H1 (cell line): ENCODE measurements at regions not wholly inside any gene's neighbourhood (a gene's known extent, or its start where the extent isn't known, plus 50 kb on each side); places are given as distances from the start of the nearest gene placed in this dataset.

Source experiments
- CTCF ChIA-PET: fragments of 300-600 bp; sonication (Branson Sonifier 250); formaldehyde crosslinking; loops from one replicate; lab custom pipeline; 2021; ENCODE audit not compliant: partially characterized antibody; lab: Charles Lee
- POLR2A ChIA-PET: fragments of 300-600 bp; sonication (Branson Sonifier 250); formaldehyde crosslinking; loops from one replicate; lab custom pipeline; 2021; ENCODE audit warnings: inconsistent platforms; ENCODE audit not compliant: partially characterized antibody; lab: Charles Lee
- DNase-seq, 2 experiments: peaks; one replicate each; pipeline versions ENCODE4 v3.0.0 to v3.0.0-alpha.2; 2010 to 2022; ENCODE audit warnings: low spot score in 2 of 2, low read depth in 1 of 2, mixed read lengths in 1 of 2
- FAIRE-seq: peaks from 2 replicates; lab custom pipeline; 2011; peaks lifted over from hg19 to GRCh38; lab: Jason Lieb, UNC
- H2AFZ ChIP-seq: 2 replicates; pipeline ENCODE4 v1.8.1; 2012; ENCODE audit warnings: low read length, inconsistent platforms
- H2AK5ac ChIP-seq: 2 replicates; pipeline ENCODE4 v1.6.1; 2013; ENCODE audit warnings: low read depth, low read length
- H2BK120ac ChIP-seq: replicated peaks from 2 replicates; pipeline ENCODE3; 2013; ENCODE audit warnings: low read depth, low read length, inconsistent platforms
- H2BK12ac ChIP-seq: 2 replicates; pipeline ENCODE4 v1.6.1; 2013; ENCODE audit warnings: low read depth, low read length
- H2BK15ac ChIP-seq: 2 replicates; pipeline ENCODE4 v1.6.1; 2013; ENCODE audit warnings: low read length
- H2BK20ac ChIP-seq: 2 replicates; pipeline ENCODE4 v1.6.1; 2013; ENCODE audit warnings: low read length
- H2BK5ac ChIP-seq: 2 replicates; pipeline ENCODE4 v1.6.1; 2013; ENCODE audit warnings: low read depth, low read length
- H3K14ac ChIP-seq: 2 replicates; pipeline ENCODE4 v1.6.1; 2013; ENCODE audit warnings: inconsistent platforms; ENCODE audit not compliant: insufficient read length
- H3K18ac ChIP-seq: 2 replicates; pipeline ENCODE4 v1.6.1; 2013; ENCODE audit warnings: low read length; ENCODE audit errors: extremely low read depth
- H3K23ac ChIP-seq: 2 replicates; pipeline ENCODE4 v1.6.1; 2013; ENCODE audit warnings: inconsistent platforms; ENCODE audit not compliant: insufficient read length
- H3K23me2 ChIP-seq: 2 replicates; pipeline ENCODE4 v1.6.1; 2013; ENCODE audit warnings: low read depth, low read length
- H3K27ac ChIP-seq: 2 replicates; pipeline ENCODE4 v1.6.1; 2011; ENCODE audit warnings: low read depth, low read length, inconsistent platforms
- H3K27me3 ChIP-seq, 4 experiments: replicated peaks in 1 of 4; 1 replicate in 1 of 4; 2 replicates in 3 of 4; pipeline versions ENCODE4 v1.6.1 to v1.8.1; 2011 to 2013; ENCODE audit warnings: low read length in 3 of 4, mild to moderate bottlenecking in 3 of 4, inconsistent platforms in 2 of 4, mixed read lengths in 2 of 4, moderate library complexity in 1 of 4; ENCODE audit not compliant: control insufficient read depth in 3 of 4, insufficient read depth in 3 of 4; ENCODE audit errors: extremely low read depth in 1 of 4
- H3K36me3 ChIP-seq, 4 experiments: 2 replicates each; pipeline versions ENCODE4 v1.6.1 to v1.8.1; 2011 to 2013; ENCODE audit warnings: mild to moderate bottlenecking in 4 of 4, low read length in 3 of 4, moderate library complexity in 2 of 4, control low read depth in 1 of 4, inconsistent platforms in 1 of 4; ENCODE audit not compliant: insufficient read depth in 4 of 4, control insufficient read depth in 2 of 4
- H3K4ac ChIP-seq: replicated peaks from 2 replicates; pipeline ENCODE3; 2013; ENCODE audit warnings: low read length, low read depth, mixed read lengths, inconsistent platforms; ENCODE audit not compliant: insufficient read length
- H3K4me1 ChIP-seq, 4 experiments: replicated peaks in 1 of 4; 1 replicate in 1 of 4; 2 replicates in 3 of 4; pipeline versions ENCODE4 v1.6.1 to v1.8.1; 2011 to 2013; ENCODE audit warnings: low read length in 3 of 4, inconsistent platforms in 2 of 4, mixed read lengths in 1 of 4; ENCODE audit not compliant: insufficient read depth in 4 of 4, control insufficient read depth in 3 of 4
- H3K4me2 ChIP-seq, 2 experiments: 2 replicates each; pipeline versions ENCODE4 v1.6.1 to v1.8.1; 2011 to 2013; ENCODE audit warnings: low read depth in 2 of 2, low read length in 2 of 2, control low read depth in 1 of 2, inconsistent platforms in 1 of 2, mild to moderate bottlenecking in 1 of 2; ENCODE audit not compliant: insufficient read depth in 1 of 2
- H3K4me3 ChIP-seq, 4 experiments: fragments of 200-600, 300-600 bp in 1 of 4; sonication (generic), shearing (Covaris generic), sonication (Bioruptor Twin) in 1 of 4; 2 replicates each; pipeline versions ENCODE4 v1.5.1 to v1.8.1; 2011 to 2016; ENCODE audit warnings: low read length in 4 of 4, low read depth in 3 of 4, control low read depth in 2 of 4, inconsistent platforms in 2 of 4, mild to moderate bottlenecking in 2 of 4, mixed read lengths in 1 of 4, moderate library complexity in 1 of 4; ENCODE audit not compliant: insufficient read depth in 2 of 4; ENCODE audit errors: extremely low read depth in 1 of 4
- H3K56ac ChIP-seq: replicated peaks from 2 replicates; pipeline ENCODE3; 2013; ENCODE audit warnings: low read depth, mild to moderate bottlenecking, mixed read lengths, low read length, inconsistent platforms; ENCODE audit not compliant: insufficient read length
- H3K79me1 ChIP-seq: 2 replicates; pipeline ENCODE4 v1.6.1; 2013; ENCODE audit warnings: low read depth, low read length, control low read depth
- H3K79me2 ChIP-seq, 2 experiments: 2 replicates each; pipeline versions ENCODE4 v1.6.1 to v1.8.1; 2012 to 2013; ENCODE audit warnings: low read length in 2 of 2, mild to moderate bottlenecking in 2 of 2, inconsistent platforms in 1 of 2; ENCODE audit not compliant: insufficient read depth in 2 of 2, control insufficient read depth in 1 of 2
- H3K9ac ChIP-seq, 4 experiments: replicated peaks in 1 of 4; 1 replicate in 1 of 4; 2 replicates in 3 of 4; pipeline versions ENCODE4 v1.6.1 to v1.8.1; 2011 to 2013; ENCODE audit warnings: low read depth in 3 of 4, low read length in 3 of 4, control low read depth in 2 of 4, mild to moderate bottlenecking in 2 of 4, moderate library complexity in 2 of 4, inconsistent platforms in 1 of 4; ENCODE audit errors: extremely low read depth in 1 of 4
- H3K9me3 ChIP-seq, 2 experiments: 2 replicates each; pipeline versions ENCODE4 v1.6.1 to v1.8.1; 2012 to 2013; ENCODE audit warnings: mild to moderate bottlenecking in 2 of 2, moderate library complexity in 2 of 2, control low read depth in 1 of 2, inconsistent platforms in 1 of 2, low read depth in 1 of 2, low read length in 1 of 2, mixed read lengths in 1 of 2; ENCODE audit not compliant: insufficient read depth in 2 of 2
- H4K20me1 ChIP-seq, 2 experiments: replicated peaks in 1 of 2; 2 replicates each; pipeline versions ENCODE3 to v1.8.1; 2011 to 2013; ENCODE audit warnings: inconsistent platforms in 2 of 2, low read length in 2 of 2, mild to moderate bottlenecking in 1 of 2; ENCODE audit not compliant: insufficient read depth in 2 of 2, control insufficient read depth in 1 of 2
- H4K5ac ChIP-seq: 2 replicates; pipeline ENCODE4 v1.6.1; 2013; ENCODE audit warnings: low read length, low read depth, mixed read lengths, inconsistent platforms; ENCODE audit not compliant: insufficient read length
- H4K8ac ChIP-seq: 2 replicates; pipeline ENCODE4 v1.8.0; 2013; ENCODE audit warnings: mild to moderate bottlenecking, moderate library complexity, low read length, inconsistent platforms; ENCODE audit not compliant: insufficient read depth; ENCODE audit errors: extremely low read depth
- H4K91ac ChIP-seq: replicated peaks from 2 replicates; pipeline ENCODE3; 2013; ENCODE audit warnings: low read length, mixed read lengths, inconsistent platforms; ENCODE audit not compliant: insufficient read length
- BCL11A ChIP-seq, 2 experiments: IDR thresholded peaks; one replicate each; pipeline ENCODE4 v1.6.1; 2011; ENCODE audit warnings: low read depth in 2 of 2, low read length in 2 of 2, mild to moderate bottlenecking in 2 of 2
- CBX5 ChIP-seq: fragments of 300-800, 300-1000 bp; sonication (generic); IDR thresholded peaks from 2 replicates; pipeline ENCODE4 v1.7.1; 2016; ENCODE audit warnings: antibody characterized with exemption, low read length, low read depth
- E2F6 ChIP-seq: IDR thresholded peaks from 2 replicates; pipeline ENCODE4 v1.6.1; 2012; ENCODE audit warnings: inconsistent platforms
- FOSL1 ChIP-seq: IDR thresholded peaks from 2 replicates; pipeline ENCODE4 v1.6.1; 2011; ENCODE audit warnings: mild to moderate bottlenecking, low read depth, low read length, moderate library complexity; ENCODE audit not compliant: insufficient read depth
- RFX5 ChIP-seq: IDR thresholded peaks from 2 replicates; pipeline ENCODE4 v1.6.1; 2011; ENCODE audit warnings: low read depth, low read length, improper control_type of control experiment, borderline replicate concordance
- RXRA ChIP-seq: IDR thresholded peaks from 2 replicates; pipeline ENCODE4 v1.6.1; 2011; ENCODE audit warnings: low read depth, mild to moderate bottlenecking, low read length, moderate library complexity; ENCODE audit not compliant: insufficient read depth
- TAF7 ChIP-seq: optimal IDR thresholded peaks from 2 replicates; pipeline ENCODE3; 2011; ENCODE audit warnings: low read depth, mild to moderate bottlenecking, inconsistent platforms, low read length, moderate library complexity, borderline replicate concordance
- YY1 ChIP-seq: IDR thresholded peaks from 2 replicates; pipeline ENCODE4 v1.6.1; 2011; ENCODE audit warnings: low read depth, mild to moderate bottlenecking, low read length
- WGBS, 2 experiments: shearing (Covaris generic) in 1 of 2; methylation state at CpG; one replicate each; pipeline versions ENCODE4 v1.1.6 to v1.1.7; 2013 to 2015; ENCODE audit warnings: low lambda C conversion rate in 2 of 2, mixed read lengths in 2 of 2, inconsistent platforms in 1 of 2, low coverage in 1 of 2, missing lambda C conversion rate in 1 of 2; ENCODE audit not compliant: insufficient replicate concordance in 2 of 2, insufficient coverage in 1 of 2, insufficient read length in 1 of 2; ENCODE audit errors: extremely low coverage in 1 of 2, missing lambda C conversion rate in 1 of 2; 5-methylcytosine and 5-hydroxymethylcytosine counted together

GRCh38 chr3:101104321-101104720 lies 111.1 kb upstream of the ABI3BP start:
- Histone ChIP-seq H4K8ac (no peak overlapping the region), H3K27me3 (no peaks in the 10 kb centered on the region), H3K18ac (no peak overlapping the region), H3K4me1 (no peaks in the 10 kb centered on the region)
- no peak for FAIRE-seq
- TF ChIP-seq CBX5: no peak
- TF ChIP-seq E2F6: no peak
- no peak for TF ChIP-seq TAF7
- no peak for TF ChIP-seq YY1
- TF ChIP-seq FOSL1: no peak
- TF ChIP-seq RFX5: no peak
- TF ChIP-seq BCL11A (IDR thresholded peaks at IDR 0.05; ENCODE audit: low read depth in 2 of 2, low read length in 2 of 2): no peak
- TF ChIP-seq RXRA: no peak
- TF ChIP-seq, all 59 proteins: peak for 0
- no peaks in the 10 kb centered on the region for H3K23me2 ChIP-seq
- no peak overlapping the region for H3K27ac ChIP-seq
- no peak overlapping the region for H3K23ac ChIP-seq
- no peaks in the 10 kb centered on the region for H3K36me3 ChIP-seq
- no peaks in the 10 kb centered on the region for H3K79me2 ChIP-seq
- H2AK5ac ChIP-seq: no peak overlapping the region
- H2BK12ac ChIP-seq: no peak overlapping the region
- no peak overlapping the region for H3K4ac ChIP-seq
- DNase-seq: no peak
- H2BK15ac ChIP-seq: no peak overlapping the region
- no peak overlapping the region for H2BK20ac ChIP-seq
- H3K14ac ChIP-seq: no peak overlapping the region
- peaks cover 8 to 15% of the 10 kb centered on the region in 2 experiments; a peak in 3 of 4 replicates for H3K9me3 ChIP-seq
- 89% methylated on average over 1 of the region's 1 CpG; no CpG with 5 or more reads in 1 of the 2 experiments for WGBS, 2 experiments
- ChIA-PET POLR2A (no interaction called here), CTCF (interaction anchor here (1.6 kb wide), 1 partner anchor 12 kb away, joined by 4 read pairs; no protein-coding TSS in a partner anchor)
- no peak overlapping the region for H3K4me3 ChIP-seq
- no peak overlapping the region for H2AFZ ChIP-seq
- no peak overlapping the region for H3K9ac ChIP-seq
- H4K20me1 ChIP-seq: no peaks in the 10 kb centered on the region
- H2BK5ac ChIP-seq: no peak overlapping the region
- no peak overlapping the region for H4K91ac ChIP-seq
- H3K56ac ChIP-seq: no peak overlapping the region
- no peaks in the 10 kb centered on the region for H3K79me1 ChIP-seq
- no peak overlapping the region for H3K4me2 ChIP-seq
- H4K5ac ChIP-seq: no peak overlapping the region
- H2BK120ac ChIP-seq: no peak overlapping the region
